Breast epithelium (tissue), 4 donors: ENCODE measurements at regions not wholly inside any gene's neighbourhood (a gene's known extent, or its start where the extent isn't known, plus 50 kb on each side); places are given as distances from the start of the nearest gene placed in this dataset.
A peak's percentile ranks its signal among the peaks of the same experiment; 100 is the strongest.

Source experiments
- DNase-seq, 2 donors: peaks; one replicate each; pipeline ENCODE4 v3.0.0-alpha.2; 2019; ENCODE audit warnings: low spot score in 2 of 2
- H3K27ac ChIP-seq, 2 donors: fragments of 200-600 bp; sonication (generic) in 1 of 2; one replicate each; pipeline ENCODE4 v1.5.1; 2016 to 2019; ENCODE audit warnings: mild to moderate bottlenecking in 1 of 2
- H3K27me3 ChIP-seq, 2 donors: fragments of 200-600 bp; sonication (generic) in 1 of 2; one replicate each; pipeline versions ENCODE4 v1.5.1 to v1.6.0; 2017 to 2019; ENCODE audit warnings: control low read depth in 1 of 2, mild to moderate bottlenecking in 1 of 2
- H3K36me3 ChIP-seq: fragments of 200-600 bp; one replicate; pipeline ENCODE4 v1.5.1; 2019
- H3K4me1 ChIP-seq, 2 donors: fragments of 200-600 bp; sonication (generic); one replicate each; pipeline ENCODE4 v1.5.1; 2016 to 2019; ENCODE audit warnings: control low read depth in 1 of 2
- H3K4me3 ChIP-seq, 3 donors: fragments of 200-600 bp; sonication (generic); 1 replicate in 2 of 3; 2 replicates in 1 of 3; pipeline ENCODE4 v1.5.1; 2016 to 2019; ENCODE audit warnings: mild to moderate bottlenecking in 3 of 3, moderate library complexity in 2 of 3
- H3K9me3 ChIP-seq, 2 donors: fragments of 200-600 bp; sonication (generic) in 1 of 2; one replicate each; pipeline ENCODE4 v1.5.1; 2016 to 2019; ENCODE audit warnings: control low read depth in 1 of 2
- POLR2A ChIP-seq: fragments of 450-650 bp; IDR thresholded peaks from one replicate; pipeline ENCODE4 v1.6.1; 2016; ENCODE audit warnings: antibody characterized with exemption, mild to moderate bottlenecking, moderate library complexity
- POLR2AphosphoS5 ChIP-seq, 3 donors: sonication (generic); formaldehyde crosslinking; IDR thresholded peaks; one replicate each; pipeline ENCODE4 v1.6.1; 2017; ENCODE audit warnings: antibody characterized with exemption in 3 of 3
- intact Hi-C: fragments of 100-400 bp; cut with DNase I; formaldehyde crosslinking; loops from one replicate; pipeline ENCODE4 v1.15.1; 2023; ENCODE audit warnings: low total_unique reads
- TF ChIP-seq, protein P1 (sequence below), 3 donors: fragments of 450-650 bp; IDR thresholded peaks; one replicate each; pipeline ENCODE4 v1.5.1; 2016 to 2017; ENCODE audit warnings: antibody characterized with exemption in 3 of 3, mild to moderate bottlenecking in 3 of 3, moderate library complexity in 3 of 3

DNA sequence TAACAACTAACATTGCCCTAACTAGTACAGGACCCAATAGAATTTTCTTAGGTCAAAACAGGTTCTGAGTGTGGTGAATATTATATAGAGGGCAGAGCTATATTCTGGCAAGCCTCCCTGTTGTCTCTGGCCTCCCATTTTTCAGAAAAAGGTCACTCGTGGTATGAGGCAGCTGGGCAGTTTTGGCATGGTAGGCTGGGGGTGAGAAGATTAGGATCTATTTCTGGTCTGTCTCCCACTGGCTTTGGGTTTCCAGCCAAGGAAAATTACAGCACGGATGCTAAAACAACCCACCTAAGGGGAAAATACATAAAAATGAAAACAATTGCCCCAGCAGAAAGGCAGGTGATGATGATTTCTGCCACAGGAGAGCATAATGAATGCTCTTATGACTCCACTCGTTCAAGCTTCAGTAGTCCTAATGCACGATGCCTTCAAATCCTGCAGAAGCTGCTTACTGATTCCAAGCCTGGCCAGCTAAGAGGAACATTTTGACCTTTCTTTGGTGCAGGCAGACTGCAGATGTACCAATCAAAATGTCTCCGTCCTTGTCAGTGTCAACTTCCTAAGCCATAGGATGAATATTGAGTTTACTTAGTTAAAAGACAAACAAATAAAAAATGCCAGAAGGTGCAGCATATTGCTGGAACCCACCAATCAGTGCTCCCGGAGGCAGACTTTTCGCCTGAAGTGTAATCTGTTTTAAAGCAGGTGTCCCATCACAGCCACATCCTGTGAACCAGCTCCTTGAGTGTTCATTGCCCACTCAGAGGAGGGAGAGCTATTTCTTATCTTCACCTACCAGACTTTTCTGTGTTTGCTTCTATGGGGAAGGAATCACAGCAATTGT lies 435.4 kb downstream of the ZSWIM6 start:
- DNase-seq = no peak
- intact Hi-C loops = no loop called here
- Histone ChIP-seq H3K27ac (no peak overlapping the region), H3K4me3 (no peak overlapping the region), H3K4me1 (no peaks in the 10 kb centered on the region), H3K36me3 (no peaks in the 10 kb centered on the region), H3K27me3 (no peaks in the 10 kb centered on the region), H3K9me3 (peaks cover 0 to under 1% of the 10 kb centered on the region in 2 donors)
- TF ChIP-seq POLR2A = no peak
- TF ChIP-seq, protein P1, sequence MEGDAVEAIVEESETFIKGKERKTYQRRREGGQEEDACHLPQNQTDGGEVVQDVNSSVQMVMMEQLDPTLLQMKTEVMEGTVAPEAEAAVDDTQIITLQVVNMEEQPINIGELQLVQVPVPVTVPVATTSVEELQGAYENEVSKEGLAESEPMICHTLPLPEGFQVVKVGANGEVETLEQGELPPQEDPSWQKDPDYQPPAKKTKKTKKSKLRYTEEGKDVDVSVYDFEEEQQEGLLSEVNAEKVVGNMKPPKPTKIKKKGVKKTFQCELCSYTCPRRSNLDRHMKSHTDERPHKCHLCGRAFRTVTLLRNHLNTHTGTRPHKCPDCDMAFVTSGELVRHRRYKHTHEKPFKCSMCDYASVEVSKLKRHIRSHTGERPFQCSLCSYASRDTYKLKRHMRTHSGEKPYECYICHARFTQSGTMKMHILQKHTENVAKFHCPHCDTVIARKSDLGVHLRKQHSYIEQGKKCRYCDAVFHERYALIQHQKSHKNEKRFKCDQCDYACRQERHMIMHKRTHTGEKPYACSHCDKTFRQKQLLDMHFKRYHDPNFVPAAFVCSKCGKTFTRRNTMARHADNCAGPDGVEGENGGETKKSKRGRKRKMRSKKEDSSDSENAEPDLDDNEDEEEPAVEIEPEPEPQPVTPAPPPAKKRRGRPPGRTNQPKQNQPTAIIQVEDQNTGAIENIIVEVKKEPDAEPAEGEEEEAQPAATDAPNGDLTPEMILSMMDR (IDR thresholded peaks at IDR 0.05) = no peak
- TF ChIP-seq POLR2AphosphoS5 (IDR thresholded peaks at IDR 0.05) = no peak

DNA sequence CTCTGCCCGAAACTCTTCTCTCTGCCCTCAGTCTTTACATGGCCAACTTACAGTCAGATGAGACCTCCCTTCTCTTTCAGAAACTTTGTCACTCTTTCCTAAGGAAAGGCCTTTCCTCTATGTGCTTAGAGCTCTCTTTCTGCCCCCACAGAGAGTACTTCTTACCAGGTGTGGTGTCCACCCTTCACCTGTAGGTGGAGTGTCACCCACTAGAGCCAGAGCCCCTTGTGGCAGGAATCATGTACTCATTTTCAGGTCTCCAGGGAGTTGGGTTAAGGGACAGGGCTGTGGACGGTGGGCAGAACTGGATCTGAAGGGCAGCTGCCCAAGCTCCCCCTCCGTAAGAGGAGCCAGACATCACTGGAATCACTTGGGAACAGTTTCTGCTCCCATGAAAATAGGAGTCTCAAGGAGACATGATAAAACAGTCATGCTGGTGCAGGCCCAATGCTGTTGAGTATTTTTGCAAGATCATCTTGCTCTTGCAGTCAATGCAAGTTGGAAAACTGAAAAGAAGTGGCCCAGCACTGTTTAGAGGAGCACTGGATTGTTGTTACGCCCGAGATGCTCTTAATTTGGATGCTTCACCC lies 436.7 kb downstream of the ZSWIM6 start:
- H3K9me3 ChIP-seq = no peaks in the 10 kb centered on the region
- no peak overlapping the region for H3K4me3 ChIP-seq
- no peaks in the 10 kb centered on the region for H3K27me3 ChIP-seq
- no peaks in the 10 kb centered on the region for H3K4me1 ChIP-seq
- no peak overlapping the region for H3K27ac ChIP-seq
- DNase-seq = no peak
- H3K36me3 ChIP-seq = no peaks in the 10 kb centered on the region
- TF ChIP-seq, protein P1 (IDR thresholded peaks at IDR 0.05) = peak in 2 of 3 donors; percentile 20 to 32
- no peak for TF ChIP-seq POLR2A
- intact Hi-C loops = no loop called here

DNA sequence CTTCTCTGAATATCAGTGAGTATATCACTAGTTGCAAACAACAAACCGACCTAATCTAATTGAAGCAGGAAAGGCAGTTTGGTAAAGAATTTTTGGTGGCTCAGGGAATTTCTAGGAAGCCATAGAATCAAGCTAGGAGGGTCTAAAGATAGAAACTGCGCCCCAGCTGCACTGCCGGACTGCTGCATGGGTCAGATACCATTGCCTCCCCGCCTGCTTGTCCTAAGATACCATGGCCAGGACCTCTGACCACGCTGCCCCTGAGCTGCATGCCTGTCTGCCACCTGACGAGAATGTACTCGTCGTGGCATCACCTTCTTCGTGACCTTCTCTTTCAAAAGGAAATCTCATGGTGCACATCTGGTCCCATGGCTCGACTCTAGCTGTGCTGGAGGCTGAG lies 439.0 kb downstream of the ZSWIM6 start:
- Histone ChIP-seq H3K9me3 (no peaks in the 10 kb centered on the region), H3K36me3 (no peaks in the 10 kb centered on the region), H3K4me3 (no peak overlapping the region), H3K27ac (no peak overlapping the region), H3K4me1 (no peaks in the 10 kb centered on the region), H3K27me3 (no peaks in the 10 kb centered on the region)
- TF ChIP-seq, protein P1 (IDR thresholded peaks at IDR 0.05) = no peak
- TF ChIP-seq POLR2A = no peak
- intact Hi-C loops = no loop called here
- no peak for DNase-seq

DNA sequence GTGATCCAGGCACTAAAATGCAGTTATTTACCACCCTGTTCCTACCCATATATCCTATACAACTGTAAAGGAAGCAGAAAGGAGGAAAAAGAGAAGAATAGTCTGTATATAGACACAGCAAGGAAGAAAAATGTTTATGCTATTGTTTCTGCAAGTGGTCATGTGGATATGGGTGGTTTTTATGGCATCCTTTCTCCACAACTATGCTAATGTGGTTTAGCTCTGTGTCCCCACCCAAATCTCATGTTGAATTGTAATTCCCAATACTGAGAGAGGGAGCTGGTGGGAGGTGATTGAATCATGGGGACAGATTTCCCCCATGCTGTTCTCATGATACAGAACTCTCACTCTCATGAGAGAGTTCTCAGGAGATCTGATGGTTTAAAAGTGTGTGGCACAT lies 439.8 kb downstream of the ZSWIM6 start:
- Histone ChIP-seq H3K27ac (no peak overlapping the region), H3K4me1 (no peaks in the 10 kb centered on the region), H3K27me3 (no peaks in the 10 kb centered on the region), H3K4me3 (no peak overlapping the region), H3K36me3 (no peaks in the 10 kb centered on the region), H3K9me3 (no peaks in the 10 kb centered on the region)
- intact Hi-C loops = no loop called here
- no peak for TF ChIP-seq POLR2AphosphoS5 (IDR thresholded peaks at IDR 0.05)
- DNase-seq = no peak

DNA sequence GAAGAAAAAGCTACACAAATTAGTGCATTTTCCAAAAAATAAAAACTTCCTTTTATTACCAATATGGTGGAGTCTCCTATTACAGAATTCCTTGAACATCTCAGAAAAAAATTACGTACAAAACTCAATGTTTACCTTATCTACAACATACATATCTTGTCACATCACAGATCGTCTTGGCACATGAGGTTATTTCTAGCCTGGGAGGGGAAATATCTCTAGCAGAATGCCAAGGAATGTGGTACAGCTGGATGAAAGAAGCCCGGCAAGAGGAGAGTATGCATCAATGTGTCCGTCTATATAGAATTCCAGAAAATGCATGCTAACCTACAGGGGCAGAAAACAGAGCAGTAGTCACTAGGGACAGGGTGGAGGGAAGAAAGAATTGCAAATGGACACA lies 443.8 kb downstream of the ZSWIM6 start:
- intact Hi-C loops = no loop called here
- Histone ChIP-seq H3K36me3 (no peaks in the 10 kb centered on the region), H3K4me1 (no peaks in the 10 kb centered on the region), H3K4me3 (no peak overlapping the region), H3K27ac (no peak overlapping the region), H3K9me3 (no peaks in the 10 kb centered on the region), H3K27me3 (no peaks in the 10 kb centered on the region)
- DNase-seq = no peak
- TF ChIP-seq POLR2AphosphoS5 (IDR thresholded peaks at IDR 0.05) (no peak), POLR2A (no peak)
- TF ChIP-seq, protein P1 (IDR thresholded peaks at IDR 0.05) = no peak
